OCI-LY7 (cell line): ENCODE measurements at regions not wholly inside any gene's neighbourhood (a gene's known extent, or its start where the extent isn't known, plus 50 kb on each side); places are given as distances from the start of the nearest gene placed in this dataset.
"Not testable (repeated sequence)": the region's sequence is repeated elsewhere in the genome, so short reads cannot be mapped to it uniquely, and the experiment has no call there.

Experiments
- BruUV-seq: library from RNA; stranded (reverse); fragments of 400-500 nt; replicated peaks from 2 replicates; lab custom pipeline; 2021; lab: Mats Ljungman, UMichigan
- CTCF ChIA-PET: fragments of 300-600 bp; sonication (Branson Sonifier 250); formaldehyde crosslinking; loops from one replicate; lab custom pipeline; 2022; ENCODE audit warnings: antibody characterized with exemption; ENCODE audit not compliant: unreplicated experiment; lab: Charles Lee
- POLR2A ChIA-PET: fragments of 300-600 bp; sonication (Branson Sonifier 250); formaldehyde crosslinking; loops from one replicate; lab custom pipeline; 2022; ENCODE audit warnings: antibody characterized with exemption; lab: Charles Lee
- DNase-seq: peaks from one replicate; pipeline ENCODE4 v3.0.0-alpha.2; 2015; ENCODE audit warnings: low spot score
- H2AFZ ChIP-seq: fragments of 200-600 bp; sonication (generic), shearing (Covaris generic); 2 replicates; pipeline ENCODE4 v1.6.1; 2014; ENCODE audit warnings: mild to moderate bottlenecking, antibody characterized with exemption, low read length, moderate library complexity
- H3K27ac ChIP-seq: fragments of 200-600 bp; sonication (generic); 2 replicates; pipeline ENCODE4 v1.5.1; 2014; ENCODE audit warnings: mixed run types, low read depth, mild to moderate bottlenecking, moderate library complexity, low read length, inconsistent platforms; ENCODE audit not compliant: poor library complexity, severe bottlenecking
- H3K36me3 ChIP-seq: fragments of 200-600 bp; sonication (generic); 2 replicates; pipeline ENCODE4 v1.6.1; 2014; ENCODE audit warnings: mild to moderate bottlenecking, antibody characterized with exemption, low read length, moderate library complexity, mixed read lengths; ENCODE audit not compliant: insufficient read depth
- H3K4me1 ChIP-seq: fragments of 200-600 bp; sonication (generic); 2 replicates; pipeline ENCODE4 v1.5.1; 2014; ENCODE audit warnings: mild to moderate bottlenecking, low read length; ENCODE audit not compliant: insufficient read depth, poor library complexity, severe bottlenecking
- H3K4me2 ChIP-seq: fragments of 200-600 bp; sonication (generic); 2 replicates; pipeline ENCODE4 v1.6.1; 2014; ENCODE audit warnings: mild to moderate bottlenecking, low read length
- H3K4me3 ChIP-seq: fragments of 200-600 bp; sonication (generic); 2 replicates; pipeline ENCODE4 v1.5.1; 2014; ENCODE audit warnings: mild to moderate bottlenecking, low read depth, low read length; ENCODE audit not compliant: poor library complexity, severe bottlenecking
- H3K79me2 ChIP-seq: fragments of 200-600 bp; sonication (generic); 2 replicates; pipeline ENCODE4 v1.6.1; 2016; ENCODE audit warnings: low read depth, mild to moderate bottlenecking, low read length, moderate library complexity, mixed read lengths; ENCODE audit not compliant: insufficient read depth
- H3K9me2 ChIP-seq: fragments of 200-600 bp; sonication (generic); 2 replicates; pipeline ENCODE4 v1.6.1; 2016; ENCODE audit warnings: mild to moderate bottlenecking, low read length, mixed read lengths; ENCODE audit not compliant: insufficient read depth
- H3K9me3 ChIP-seq: fragments of 200-600 bp; sonication (generic); 2 replicates; pipeline ENCODE4 v1.6.1; 2014; ENCODE audit warnings: mild to moderate bottlenecking, mixed run types, low read length, mixed read lengths
- H4K20me1 ChIP-seq: fragments of 200-600 bp; sonication (generic); 2 replicates; pipeline ENCODE4 v1.6.1; 2014; ENCODE audit warnings: mild to moderate bottlenecking, antibody characterized with exemption, low read length, moderate library complexity, mixed read lengths; ENCODE audit not compliant: insufficient read depth
- CTCF ChIP-seq: fragments of 200-600 bp; sonication (generic); conservative IDR thresholded peaks from 2 replicates; pipeline ENCODE4 v1.5.1; 2014; ENCODE audit warnings: mild to moderate bottlenecking, antibody characterized with exemption, low read length, moderate library complexity, mixed read lengths
- EZH2phosphoT487 ChIP-seq: fragments of 200-600 bp; sonication (generic); IDR thresholded peaks from 2 replicates; pipeline ENCODE4 v1.6.1; 2018; ENCODE audit warnings: low read depth, borderline replicate concordance, mild to moderate bottlenecking, mixed run types, antibody characterized with exemption, low read length, moderate library complexity, mixed read lengths
- intact Hi-C: fragments of 100-400 bp; cut with micrococcal nuclease; formaldehyde crosslinking; loops from one replicate; pipeline ENCODE4 v1.10.0; 2022; ENCODE audit not compliant: unreplicated experiment

DNA sequence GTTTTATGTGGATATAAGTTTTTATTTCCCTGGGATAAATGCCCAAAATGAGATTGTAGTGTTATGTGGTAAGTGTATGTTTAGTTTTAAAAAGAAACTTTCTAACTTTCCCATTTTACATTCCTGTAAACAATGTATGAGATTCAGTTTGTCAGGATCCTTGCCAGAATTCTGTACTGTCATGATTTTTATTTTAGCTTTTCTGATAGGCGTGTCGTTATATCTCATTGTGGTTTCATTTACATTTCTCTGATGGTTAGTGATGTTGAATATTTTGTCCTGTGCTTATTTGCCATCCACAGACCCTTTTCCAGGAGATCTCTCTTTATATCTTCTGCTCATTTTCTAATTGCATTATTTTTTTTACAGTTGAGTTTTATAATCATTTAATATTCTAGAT lies 245.6 kb upstream of the CDH2 start:
- BruUV-seq: no TSS peak
- no peak for TF ChIP-seq CTCF
- no peak for TF ChIP-seq EZH2phosphoT487
- intact Hi-C loops: no loop called here
- ChIA-PET POLR2A (no interaction called here), CTCF (no interaction called here)
- H3K4me2 ChIP-seq: no peak overlapping the region
- H4K20me1 ChIP-seq: no peaks in the 10 kb centered on the region
- no peaks in the 10 kb centered on the region for H3K79me2 ChIP-seq
- H3K4me3 ChIP-seq: no peak overlapping the region
- no peaks in the 10 kb centered on the region for H3K9me2 ChIP-seq
- H3K9me3 ChIP-seq: no peaks in the 10 kb centered on the region
- H3K36me3 ChIP-seq: no peaks in the 10 kb centered on the region
- no peak for DNase-seq
- H2AFZ ChIP-seq: no peak overlapping the region
- no peaks in the 10 kb centered on the region for H3K4me1 ChIP-seq
- no peak overlapping the region for H3K27ac ChIP-seq

DNA sequence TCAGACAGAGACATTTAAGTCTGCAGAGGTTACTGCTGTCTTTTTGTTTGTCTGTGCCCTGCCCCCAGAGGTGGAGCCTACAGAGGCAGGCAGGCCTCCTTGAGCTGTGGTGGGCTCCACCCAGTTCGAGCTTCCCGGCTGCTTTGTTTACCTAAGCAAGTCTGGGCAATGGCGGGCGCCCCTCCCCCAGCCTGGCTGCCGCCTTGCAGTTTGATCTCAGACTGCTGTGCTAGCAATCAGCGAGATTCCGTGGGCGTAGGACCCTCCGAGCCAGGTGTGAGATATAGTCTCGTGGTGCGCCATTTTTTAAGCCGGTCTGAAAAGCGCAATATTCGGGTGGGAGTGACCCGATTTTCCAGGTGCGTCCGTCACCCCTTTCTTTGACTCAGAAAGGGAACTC lies 245.0 kb upstream of the CDH2 start:
- POLR2A ChIA-PET, H3K79me2 ChIP-seq, H2AFZ ChIP-seq, H3K27ac ChIP-seq, H3K4me2 ChIP-seq, DNase-seq, H3K9me2 ChIP-seq, H4K20me1 ChIP-seq, CTCF ChIA-PET, BruUV-seq, H3K9me3 ChIP-seq, intact Hi-C loops, H3K4me1 ChIP-seq, H3K4me3 ChIP-seq, H3K36me3 ChIP-seq: not testable (repeated sequence)

- intact Hi-C loops: no loop called here
Measured at GRCh38 chr18:28412521-28412920, 235.6 kb upstream of the CDH2 start.

More at GRCh38 chr18:28412521-28412920, 235.6 kb upstream of the CDH2 start:
- no peak for DNase-seq
- H4K20me1 ChIP-seq: no peaks in the 10 kb centered on the region
- no peak for TF ChIP-seq CTCF
- no peak for TF ChIP-seq EZH2phosphoT487
- ChIA-PET POLR2A (no interaction called here), CTCF (no interaction called here)
- H3K9me2 ChIP-seq: no peaks in the 10 kb centered on the region
- no peak overlapping the region for H3K4me3 ChIP-seq
- no peak overlapping the region for H2AFZ ChIP-seq
- no peak overlapping the region for H3K4me2 ChIP-seq
- H3K79me2 ChIP-seq: no peaks in the 10 kb centered on the region
- no peaks in the 10 kb centered on the region for H3K9me3 ChIP-seq
- H3K27ac ChIP-seq: no peak overlapping the region
- no peaks in the 10 kb centered on the region for H3K36me3 ChIP-seq
- BruUV-seq: no TSS peak
- H3K4me1 ChIP-seq: no peaks in the 10 kb centered on the region
